CD4-positive, alpha-beta T cell treated with Interleukin-17A for 1 hour (primary cell): ENCODE measurements at regions not wholly inside any gene's neighbourhood (a gene's known extent, or its start where the extent isn't known, plus 50 kb on each side); places are given as distances from the start of the nearest gene placed in this dataset.
"Not testable (repeated sequence)": the region's sequence is repeated elsewhere in the genome, so short reads cannot be mapped to it uniquely, and the experiment has no call there.

Experiments
- DNase-seq: peaks from one replicate; pipeline ENCODE4 v3.0.0-alpha.2; 2020

DNA sequence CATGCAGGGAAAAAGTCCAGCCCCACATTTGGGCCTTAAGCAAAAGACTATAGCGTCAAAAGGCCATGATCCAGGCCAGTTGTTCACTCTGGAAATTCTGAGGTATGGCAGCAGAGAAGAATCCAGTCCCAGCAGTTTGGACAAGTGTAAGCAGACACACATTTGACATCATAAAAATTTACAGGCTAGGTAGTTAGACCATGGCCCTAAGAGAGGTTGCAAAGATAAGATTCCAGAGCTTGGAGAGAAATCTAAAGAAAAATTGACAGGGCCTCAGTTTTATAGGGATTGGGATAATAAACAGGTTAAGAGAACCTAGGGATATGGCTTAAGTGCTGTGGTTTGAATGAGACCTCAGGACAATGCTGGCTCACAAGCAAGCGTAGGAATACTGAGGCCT lies 884.4 kb upstream of the SORCS1 start:
- no peak for DNase-seq

DNA sequence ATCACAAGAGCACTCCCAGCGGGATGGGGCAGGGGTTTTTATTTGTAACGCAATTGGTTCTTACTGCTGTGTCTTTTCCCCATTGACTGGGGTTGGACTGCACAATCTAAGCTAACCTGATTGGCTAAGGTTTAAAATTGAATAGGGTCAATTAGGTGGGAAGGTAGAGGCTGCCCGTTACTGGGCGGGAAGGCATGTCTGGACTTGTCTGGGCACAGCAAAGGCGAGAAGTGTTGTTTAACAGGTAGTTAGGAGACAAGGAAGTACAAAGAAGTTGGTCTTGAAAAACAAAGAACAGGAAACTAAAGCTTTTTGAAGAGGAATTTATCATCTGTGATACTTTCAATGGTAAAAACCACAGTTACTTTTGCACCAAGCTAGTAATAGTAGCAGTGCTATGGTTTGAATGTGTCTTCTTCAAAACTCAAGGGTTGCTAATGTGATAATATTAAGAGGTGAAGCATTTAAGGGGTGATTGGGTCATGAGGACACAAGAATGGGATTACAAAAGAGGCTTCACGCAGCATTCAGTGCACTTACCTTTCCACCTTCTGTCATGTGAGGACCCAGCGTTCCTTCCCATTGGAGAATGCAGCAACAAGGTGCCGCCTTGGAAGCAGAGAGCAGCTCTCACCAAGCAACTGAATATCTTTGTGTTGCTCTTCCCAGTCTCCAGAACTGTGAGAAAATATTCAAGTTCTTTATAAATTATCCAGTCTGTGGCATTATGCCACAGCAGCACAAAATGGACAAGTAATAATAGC lies 875.5 kb upstream of the SORCS1 start:
- no peak for DNase-seq

DNA sequence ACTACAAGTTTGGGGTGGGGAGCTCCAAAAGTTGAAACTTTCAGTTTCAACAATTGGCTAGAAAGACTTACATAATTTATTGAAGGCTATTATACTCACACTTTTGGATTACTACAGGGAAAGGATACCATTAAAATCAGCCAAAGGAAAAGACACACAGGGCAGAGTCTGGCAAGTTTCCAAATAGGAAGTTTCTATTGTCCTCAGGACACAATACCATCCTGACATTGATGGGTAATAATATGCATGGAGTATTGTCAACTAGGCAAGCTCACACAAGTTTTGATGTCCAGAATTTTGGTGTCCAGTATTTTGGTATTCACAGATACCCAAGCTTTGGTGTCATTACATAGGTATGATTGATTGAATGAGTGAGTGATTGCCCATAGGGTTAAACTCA lies 872.6 kb upstream of the SORCS1 start:
- DNase-seq: no peak

DNA sequence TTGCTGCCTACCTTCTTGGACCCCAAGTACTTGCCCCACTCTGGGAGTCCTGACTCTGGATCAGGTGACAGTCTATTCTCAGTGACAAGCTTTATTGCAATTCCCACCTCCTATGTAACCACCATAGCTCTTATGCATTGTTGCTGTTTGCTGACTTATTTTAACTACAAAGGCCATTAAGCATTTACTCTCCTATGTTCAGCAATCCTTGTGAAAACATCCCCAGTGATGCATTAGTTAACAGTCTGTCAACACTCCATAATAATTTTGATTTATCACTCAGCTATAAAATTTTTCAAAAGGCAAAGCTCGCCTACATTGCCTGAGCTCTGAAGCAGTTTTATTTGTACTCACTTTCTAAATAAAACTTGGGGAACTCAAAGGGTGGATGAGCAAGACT lies 871.8 kb upstream of the SORCS1 start:
- no peak for DNase-seq

DNA sequence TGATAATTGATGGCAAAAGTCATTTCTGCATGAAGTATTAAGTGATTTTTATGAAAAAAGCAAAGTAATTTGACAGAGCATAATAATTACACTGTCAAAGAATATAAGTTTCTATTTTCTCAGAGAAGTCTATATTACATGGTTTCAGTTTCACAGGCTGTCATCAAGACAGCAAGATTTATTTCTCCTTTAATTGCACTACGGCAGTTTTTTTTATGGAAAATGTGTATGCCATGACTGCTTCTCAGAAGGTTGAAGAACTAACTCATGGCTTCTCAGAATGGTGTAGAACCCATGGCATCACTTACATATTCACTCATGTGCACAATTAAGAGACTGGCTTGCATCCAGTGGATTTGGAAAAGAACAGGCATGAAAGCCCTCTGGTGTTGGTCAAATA lies 870.3 kb upstream of the SORCS1 start:
- DNase-seq: no peak

DNA sequence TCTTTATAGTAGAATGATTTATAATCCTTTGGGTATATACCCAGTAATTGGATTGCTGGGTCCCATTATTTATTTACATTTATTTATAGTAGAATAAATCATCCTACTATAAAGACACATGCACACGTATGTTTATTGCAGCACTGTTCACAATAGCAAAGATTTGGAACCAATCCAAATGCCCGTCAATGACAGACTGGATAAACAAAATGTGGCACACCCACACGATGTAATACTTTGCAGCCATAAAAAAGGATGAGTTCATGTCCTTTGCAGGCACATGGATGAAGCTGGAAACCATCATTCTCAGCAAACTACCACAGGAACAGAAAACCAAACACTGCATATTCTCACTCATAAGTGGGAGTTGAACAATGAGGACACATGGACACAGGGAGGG lies 869.0 kb upstream of the SORCS1 start:
- not testable (repeated sequence) for DNase-seq

DNA sequence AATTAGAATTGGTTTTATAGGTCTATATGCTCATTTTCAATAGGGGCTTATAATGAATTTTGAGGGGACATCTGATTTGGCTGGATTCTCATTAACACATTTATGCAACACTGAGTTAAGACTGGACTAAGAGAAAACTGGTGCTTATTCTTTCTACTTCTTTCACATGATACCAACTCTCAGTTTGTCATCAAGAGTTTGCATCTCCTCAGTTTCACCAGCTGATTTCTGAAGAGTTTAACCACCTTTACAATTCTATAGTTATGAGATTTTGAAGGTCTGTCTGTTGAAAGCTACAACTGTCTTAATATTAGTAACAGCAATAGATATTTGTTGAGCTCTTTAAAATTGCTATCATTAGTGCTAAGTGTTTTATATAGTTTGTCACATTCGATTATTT lies 867.0 kb upstream of the SORCS1 start:
- no peak for DNase-seq

DNA sequence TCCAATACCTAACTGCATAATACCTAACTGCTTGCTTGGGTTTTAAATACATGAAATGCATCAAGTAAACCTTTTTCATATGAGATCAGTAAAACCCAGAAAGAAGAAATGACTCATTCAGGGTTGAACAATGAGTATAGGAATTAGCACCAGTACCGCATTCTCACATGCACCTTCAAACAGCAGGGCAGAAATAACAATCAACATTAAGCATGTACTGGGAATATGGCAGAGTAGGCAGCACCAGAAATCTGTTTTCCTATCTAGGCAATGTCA lies 850.3 kb upstream of the SORCS1 start:
- no peak for DNase-seq

DNA sequence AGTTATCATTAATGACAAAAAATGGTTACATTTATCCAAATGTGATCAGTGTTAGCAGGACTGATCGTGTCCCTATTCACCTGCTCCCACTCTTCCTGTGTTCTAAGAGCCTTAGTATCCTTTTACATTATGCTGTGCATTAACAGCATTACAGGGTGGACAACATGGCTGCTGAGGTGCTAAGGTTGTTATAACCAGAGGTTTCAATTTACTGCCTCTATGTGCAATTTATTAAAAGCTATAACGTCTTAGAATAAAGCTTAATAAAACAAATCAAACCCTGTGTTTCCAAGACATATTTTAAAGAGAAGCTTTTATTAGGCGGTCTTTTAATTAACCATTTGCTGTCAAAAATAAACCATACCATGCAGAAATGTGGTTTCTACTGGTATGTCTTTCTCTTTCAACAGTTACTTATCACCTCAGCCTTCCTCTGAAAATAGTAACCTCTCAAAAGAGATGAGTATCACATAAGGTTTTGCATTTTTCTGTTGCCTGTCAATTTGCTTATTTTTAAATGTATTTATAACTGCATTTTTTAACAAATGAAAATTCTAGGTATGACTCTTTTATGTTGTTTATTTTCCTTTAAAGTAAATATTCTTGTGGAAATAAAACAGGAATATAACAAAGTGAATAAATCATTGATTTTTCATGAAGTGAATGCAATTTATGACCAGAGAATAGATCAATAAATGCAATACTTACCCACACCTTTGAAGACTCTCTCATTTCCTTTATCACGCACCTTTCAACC lies 849.8 kb upstream of the SORCS1 start:
- DNase-seq: no peak

DNA sequence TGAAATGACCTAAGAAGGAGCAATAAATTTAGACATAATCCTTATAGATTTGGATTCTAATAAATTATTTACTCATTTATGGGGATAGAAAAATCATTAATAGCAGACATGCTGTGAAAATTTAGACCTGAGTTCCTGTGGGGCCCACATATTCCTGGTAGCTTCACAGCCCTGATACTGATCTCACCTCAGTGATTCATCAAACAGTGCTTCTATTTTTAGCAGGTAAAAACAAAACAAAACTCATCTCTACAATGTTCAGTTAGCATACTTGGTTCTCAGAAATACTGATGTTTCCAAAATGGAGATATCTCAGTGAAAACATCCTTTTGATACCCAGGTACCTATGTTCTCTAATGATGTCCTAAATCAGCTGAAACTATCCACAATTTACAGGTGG lies 841.1 kb upstream of the SORCS1 start:
- DNase-seq: no peak

DNA sequence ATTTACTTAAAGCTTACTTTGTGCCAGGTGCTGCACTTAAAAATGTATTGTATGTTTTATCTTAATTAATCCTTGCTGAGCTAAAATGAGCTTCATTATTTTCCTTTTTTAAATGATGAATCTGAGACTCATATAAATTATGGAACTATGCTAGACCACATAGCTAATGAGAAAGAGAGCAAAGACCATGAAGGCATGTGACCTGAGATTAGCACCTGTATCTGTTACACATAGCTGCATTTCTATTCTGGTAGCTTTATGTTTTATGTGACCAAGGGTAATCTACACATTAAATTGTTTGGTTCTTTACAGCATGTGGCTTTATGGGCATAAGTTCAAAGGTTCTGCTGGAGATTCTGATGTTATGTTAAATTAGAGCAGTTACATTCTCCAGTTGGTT lies 839.1 kb upstream of the SORCS1 start:
- DNase-seq: no peak

DNA sequence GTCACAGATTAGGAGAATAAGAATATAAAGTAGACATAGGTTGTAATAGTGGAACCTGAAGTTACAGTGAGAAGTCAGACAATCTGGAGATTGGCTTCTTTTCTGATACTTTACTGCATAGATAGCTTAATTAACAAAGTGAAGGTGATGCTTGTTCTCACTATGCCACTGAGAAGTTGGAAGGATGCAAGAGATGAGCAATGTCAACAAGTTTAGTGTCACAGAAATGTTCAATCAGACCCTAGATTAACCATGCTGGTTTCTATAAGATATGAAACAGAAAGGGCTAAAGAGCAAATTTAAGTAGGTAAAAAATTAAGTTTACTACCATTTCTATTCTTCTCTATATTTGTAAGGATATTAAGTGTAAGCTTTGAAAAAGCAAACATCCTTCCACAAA lies 838.6 kb upstream of the SORCS1 start:
- DNase-seq: no peak

DNA sequence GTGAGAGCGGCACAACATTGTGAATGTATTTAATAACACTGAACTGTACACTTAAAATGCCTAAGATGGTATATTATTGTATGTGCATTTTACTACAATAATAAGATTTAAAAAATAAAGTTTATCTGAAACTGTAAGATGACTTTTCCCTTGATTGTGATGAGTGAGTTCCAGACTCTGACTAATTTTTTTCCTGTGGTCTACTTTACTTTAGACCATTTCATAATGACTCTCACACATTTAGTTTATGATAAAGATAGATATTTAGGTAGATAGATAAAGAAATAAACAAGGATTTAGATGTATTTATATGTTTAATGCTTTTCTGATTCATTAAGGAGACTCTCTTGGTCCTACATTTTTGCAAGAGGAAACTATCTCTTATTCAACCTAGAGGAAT lies 835.9 kb upstream of the SORCS1 start:
- DNase-seq: no peak

DNA sequence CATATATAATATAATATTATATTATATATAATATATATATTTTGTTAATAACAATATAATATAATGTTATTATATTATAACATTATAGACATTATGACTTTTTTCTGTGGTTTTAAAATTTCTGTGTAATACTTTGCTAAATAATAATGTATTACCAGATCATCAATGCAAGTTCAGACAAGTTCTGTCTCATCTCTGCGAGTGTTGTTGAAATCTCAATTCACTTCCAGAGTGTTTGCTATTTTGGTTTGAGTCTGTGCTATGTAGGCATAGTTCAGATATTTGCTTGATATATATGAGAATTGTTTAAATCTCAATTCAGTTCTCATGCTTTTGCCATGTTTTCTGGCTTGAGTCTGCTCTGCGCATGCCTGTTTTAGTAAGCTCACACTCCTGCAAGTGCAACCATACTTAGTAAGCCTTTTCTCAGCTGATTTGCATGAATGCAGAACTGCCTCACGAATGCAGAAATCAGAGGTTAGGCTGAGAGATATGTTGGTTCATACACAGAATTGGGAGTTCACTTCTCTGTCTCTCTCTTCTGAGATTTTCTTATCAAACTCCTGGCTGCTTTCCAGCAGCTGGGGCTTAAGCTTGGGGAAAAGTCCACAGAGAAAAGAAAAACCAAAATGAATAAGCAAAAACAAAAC lies 830.2 kb upstream of the SORCS1 start:
- no peak for DNase-seq

DNA sequence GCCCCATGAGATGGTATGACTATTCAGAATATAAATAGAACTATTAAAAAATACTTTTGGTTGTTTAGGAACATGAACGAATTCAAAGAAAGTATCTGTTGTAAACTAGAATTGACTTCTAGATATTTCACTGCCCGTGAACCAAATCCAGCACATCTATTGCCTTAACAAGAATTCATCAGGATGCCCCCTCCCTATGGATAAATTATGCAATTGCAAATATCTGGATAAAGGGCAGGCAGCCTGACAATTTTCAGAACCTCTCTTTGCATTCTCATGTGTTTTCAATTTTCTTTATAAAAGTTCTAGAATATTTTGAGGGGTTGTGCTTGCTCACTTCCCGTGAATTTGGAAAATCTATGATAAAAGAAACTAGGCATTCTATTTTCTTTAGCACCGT lies 822.1 kb upstream of the SORCS1 start:
- no peak for DNase-seq

DNA sequence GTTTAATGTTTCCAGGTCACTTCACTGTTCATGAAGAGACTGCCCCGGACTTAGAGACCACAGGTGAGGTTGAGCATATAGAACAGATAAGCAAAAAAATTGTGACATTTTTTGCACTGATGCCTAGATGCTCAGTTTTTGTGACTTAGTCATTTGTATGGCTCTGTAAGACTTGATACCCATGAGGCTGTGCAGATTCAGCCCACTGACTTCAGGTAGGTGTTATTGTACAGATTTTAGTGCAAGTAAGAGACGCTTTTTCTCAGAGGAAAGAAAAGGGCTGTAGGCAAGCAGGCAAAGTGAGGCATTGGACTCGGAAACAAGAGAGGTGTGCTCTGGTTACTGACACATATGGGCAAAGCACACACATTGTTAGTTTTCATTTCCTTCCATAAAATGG lies 820.1 kb upstream of the SORCS1 start:
- DNase-seq: no peak

DNA sequence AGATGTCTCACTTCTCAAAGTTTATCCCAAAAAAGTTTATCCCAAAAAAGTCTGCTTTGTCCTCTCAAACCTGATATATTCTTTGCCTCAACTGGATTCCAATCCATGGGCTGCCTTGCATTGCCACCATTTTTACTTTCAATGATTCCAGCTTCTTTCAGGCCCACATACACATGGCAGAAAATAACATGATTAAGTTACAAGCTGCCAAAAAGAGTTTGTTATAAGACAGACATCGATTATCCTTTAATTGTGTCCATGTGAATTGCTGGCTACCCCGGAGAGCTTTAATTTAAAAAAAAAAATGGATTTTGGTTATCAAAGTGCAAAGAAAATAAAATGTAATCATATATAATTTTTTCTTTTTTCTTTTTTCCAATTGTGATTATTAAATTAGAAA lies 819.6 kb upstream of the SORCS1 start:
- no peak for DNase-seq

DNA sequence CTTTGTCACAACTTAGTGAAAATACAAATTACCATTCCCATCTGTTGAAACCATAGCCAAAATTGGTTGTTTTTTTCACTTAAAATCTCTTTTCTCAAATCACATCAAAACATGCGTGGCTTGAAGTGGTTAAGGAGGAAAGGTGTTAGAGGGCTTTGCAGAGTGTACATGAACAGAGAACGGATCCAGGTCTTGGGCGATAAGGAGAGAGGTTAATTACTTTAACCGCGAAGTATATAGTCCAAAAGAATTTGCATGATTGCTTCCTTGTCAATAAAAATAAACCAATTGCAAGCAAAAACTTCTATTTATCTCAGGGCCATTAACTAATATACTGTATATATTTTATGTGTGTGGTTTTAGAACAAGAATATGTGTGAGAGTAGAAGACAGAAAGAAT lies 813.9 kb upstream of the SORCS1 start:
- DNase-seq: no peak

DNA sequence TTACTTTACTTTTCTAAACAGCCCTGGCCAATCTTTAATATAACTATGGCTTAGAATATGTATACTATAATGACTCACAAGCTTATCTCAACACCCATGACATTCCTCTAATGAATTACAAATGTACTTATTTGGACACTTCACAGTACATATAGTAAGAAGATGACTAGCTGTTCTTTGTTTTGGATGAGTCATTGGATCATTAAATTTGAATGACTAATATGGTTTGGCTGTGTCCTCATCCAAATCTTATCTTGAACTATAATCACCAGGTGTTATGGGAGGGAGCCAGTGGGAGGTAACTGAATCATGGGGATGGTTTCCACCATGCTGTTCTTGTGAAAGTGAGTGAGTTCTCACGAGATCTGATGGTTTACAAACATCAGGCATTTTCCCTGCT lies 807.5 kb upstream of the SORCS1 start:
- no peak for DNase-seq

DNA sequence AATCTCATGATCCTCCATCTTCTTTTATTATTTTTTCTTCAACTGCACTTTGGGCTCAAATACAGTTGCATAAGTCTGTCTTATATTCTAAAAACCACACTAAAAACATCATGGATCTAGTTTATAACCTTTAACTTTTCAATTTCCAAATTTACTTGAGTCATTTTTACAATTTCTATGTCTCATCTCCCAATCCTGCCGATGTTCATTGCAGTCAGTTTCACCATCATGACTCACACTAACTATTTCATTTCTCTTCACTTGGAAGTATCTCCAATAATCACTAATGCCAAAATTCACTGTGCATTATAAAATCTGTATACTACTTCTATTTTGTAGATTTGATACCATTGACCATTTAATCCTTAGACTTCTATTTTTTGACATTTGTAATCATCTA lies 806.9 kb upstream of the SORCS1 start:
- no peak for DNase-seq

DNA sequence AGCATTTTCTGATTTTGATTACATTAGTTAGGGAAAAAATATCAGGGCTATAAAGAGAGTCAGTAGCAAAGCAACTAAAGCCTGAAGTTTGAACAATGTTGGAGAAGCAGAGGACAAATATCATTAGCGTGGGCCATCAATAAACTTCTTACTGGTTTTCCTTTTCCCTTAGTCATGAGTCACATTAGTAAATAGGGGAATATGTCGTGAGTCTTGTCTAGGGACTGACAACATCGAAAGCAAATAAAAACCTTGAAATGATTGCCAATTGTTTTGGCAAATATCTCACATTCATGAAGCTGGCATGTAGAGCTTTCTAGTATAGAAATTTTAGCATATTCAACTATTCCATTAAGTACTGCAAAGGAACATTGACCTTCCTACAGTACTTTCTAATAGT lies 806.0 kb upstream of the SORCS1 start:
- no peak for DNase-seq

DNA sequence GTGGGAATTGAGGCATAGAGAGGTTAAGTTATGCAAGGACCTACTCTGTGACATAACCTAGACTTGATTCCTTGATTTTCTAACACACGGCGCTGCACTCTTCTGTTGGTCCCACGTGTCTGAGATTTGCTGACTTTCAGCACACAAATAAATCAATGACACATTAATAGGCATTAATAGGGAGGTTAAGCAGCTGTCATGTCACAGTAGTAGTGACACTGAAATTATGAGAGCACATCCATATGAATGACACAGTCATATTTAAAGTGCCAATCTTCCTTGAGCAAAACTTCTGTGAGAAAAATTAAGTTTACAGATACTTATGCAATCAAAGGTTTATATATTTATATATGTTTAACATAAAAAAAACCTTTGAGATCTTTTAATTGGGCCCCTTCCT lies 805.4 kb upstream of the SORCS1 start:
- no peak for DNase-seq

DNA sequence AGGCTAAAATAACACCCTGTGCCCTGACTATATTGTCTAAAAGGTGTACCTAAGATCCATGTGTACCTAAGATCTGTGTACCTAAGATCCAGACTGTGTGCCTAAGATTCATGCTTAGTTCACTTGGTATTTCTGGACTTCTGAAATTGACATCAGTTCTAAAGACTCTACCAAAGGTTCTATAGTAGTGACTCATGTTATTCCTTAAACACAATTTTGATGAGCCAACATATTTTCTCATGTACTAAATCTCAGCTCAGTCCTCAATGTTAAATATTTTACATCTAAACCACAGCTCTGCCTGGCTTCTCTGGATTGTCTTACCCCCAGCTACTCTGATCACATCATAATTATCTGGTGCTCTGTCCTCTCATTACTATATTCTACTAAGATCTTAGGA lies 802.3 kb upstream of the SORCS1 start:
- DNase-seq: no peak
